ENCODE measurements at regions not wholly inside any gene's neighbourhood (a gene's known extent, or its start where the extent isn't known, plus 50 kb on each side); places are given as distances from the start of the nearest gene placed in this dataset.

DNA sequence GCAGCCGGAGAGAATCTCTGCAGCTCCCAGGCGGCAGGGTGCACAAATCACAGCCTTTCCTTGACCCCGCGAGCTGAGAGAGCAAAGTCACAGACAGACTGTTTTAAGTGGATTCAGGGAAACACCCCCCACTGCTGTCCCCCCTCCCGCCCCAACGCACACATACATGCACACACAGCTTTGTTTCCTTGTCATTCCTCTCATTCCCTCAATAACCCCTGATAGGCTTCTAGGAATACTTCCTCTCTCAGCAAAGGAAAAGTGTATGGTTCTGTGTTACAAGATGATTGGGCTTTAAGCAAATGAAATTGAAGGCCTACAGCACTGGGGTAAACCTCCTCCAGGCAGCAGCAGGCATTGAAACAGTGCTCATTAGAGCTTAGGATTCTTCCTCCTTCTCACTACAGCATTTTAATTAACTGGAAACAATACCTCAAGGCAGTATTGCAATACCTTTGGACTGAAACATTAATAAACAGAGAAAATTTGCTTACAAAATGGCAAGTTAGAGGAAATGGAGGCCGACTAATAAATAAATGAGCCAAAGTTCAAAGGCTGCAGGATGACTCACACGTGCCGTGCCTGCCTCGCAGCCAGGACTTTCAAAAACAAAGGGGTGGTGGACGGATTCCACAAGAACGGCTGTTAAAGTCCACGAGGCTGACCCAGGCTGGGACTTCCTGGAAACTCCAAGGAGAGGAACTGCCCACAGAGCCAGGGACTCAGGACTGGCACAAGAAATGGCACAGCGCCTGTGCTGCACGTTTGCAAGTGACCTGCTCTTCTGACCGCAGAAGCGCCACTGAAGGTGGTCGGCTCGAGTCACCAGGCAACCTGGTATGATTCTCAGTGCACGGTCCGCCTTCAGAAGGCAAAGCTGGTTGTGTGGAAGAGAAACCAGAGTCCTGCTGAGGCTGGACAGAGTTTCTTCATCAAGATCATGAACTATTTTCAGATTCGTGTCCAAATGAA, 236.2 kb downstream of the SYK start (continued):
- TF ChIP-seq, protein P1, sequence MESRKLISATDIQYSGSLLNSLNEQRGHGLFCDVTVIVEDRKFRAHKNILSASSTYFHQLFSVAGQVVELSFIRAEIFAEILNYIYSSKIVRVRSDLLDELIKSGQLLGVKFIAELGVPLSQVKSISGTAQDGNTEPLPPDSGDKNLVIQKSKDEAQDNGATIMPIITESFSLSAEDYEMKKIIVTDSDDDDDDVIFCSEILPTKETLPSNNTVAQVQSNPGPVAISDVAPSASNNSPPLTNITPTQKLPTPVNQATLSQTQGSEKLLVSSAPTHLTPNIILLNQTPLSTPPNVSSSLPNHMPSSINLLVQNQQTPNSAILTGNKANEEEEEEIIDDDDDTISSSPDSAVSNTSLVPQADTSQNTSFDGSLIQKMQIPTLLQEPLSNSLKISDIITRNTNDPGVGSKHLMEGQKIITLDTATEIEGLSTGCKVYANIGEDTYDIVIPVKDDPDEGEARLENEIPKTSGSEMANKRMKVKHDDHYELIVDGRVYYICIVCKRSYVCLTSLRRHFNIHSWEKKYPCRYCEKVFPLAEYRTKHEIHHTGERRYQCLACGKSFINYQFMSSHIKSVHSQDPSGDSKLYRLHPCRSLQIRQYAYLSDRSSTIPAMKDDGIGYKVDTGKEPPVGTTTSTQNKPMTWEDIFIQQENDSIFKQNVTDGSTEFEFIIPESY (IDR thresholded peaks at IDR 0.05; ENCODE audit: borderline replicate concordance, low read depth) = no peak
- no peak; the same call in 1 of the 2 replicates for TF ChIP-seq YY1 (IDR thresholded peaks at IDR 0.05; ENCODE audit: low read depth)

DNA sequence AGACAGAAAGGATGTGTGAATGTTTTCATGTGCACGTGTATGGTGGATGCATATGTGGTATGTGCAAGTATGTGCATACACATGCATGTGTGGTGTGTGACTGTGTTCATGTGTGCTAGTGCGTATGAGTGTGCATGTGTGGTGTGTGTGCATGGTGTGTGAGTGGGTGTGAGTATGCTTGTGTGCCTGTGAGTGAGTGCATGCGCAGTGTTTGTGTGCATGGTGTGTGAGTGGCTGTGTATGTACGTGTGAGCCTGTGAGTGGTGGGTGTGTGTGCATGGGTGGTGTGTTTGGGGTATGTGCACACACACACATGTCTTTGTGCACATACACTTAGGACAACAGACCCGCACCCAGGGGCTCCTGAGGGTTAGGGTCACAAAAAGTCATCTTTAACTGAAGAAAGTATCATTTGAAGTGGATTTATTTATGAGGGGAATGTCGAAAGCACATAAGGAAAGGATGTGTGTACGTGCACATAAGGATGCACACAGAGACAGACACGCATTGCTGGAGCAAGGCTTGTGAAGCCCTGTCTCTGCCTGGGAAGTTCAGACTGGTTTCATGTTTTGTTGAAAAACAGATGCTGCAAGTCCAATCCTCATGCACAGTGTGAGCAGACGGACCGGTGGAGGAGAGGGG, 237.0 kb downstream of the SYK start:
- DNase-seq = no peak
- Histone ChIP-seq H3K4me1 (ENCODE audit: control insufficient read depth in 1 of 2, insufficient read depth in 2 of 2, low read depth in 1 of 2, low read length in 1 of 2) (peaks cover 14% of the 10 kb centered on the region in 2 experiments; a peak in 3 of 4 replicates), H3K9me2 (no peaks in the 10 kb centered on the region), H3K79me2 (ENCODE audit: insufficient read depth) (no peaks in the 10 kb centered on the region), H3K27me3 (ENCODE audit: insufficient read depth) (no peaks in the 10 kb centered on the region), H3K9me3 (no peaks in the 10 kb centered on the region), H3K36me3 (replicated peaks in 1 of 2; ENCODE audit: control insufficient read depth in 1 of 2, insufficient read depth in 2 of 2, low read length in 1 of 2) (no peaks in the 10 kb centered on the region), H3K4me3 (ENCODE audit: low read depth in 2 of 2, low read length in 1 of 2) (no peak overlapping the region), H2AFZ (ENCODE audit: low read depth) (no peak overlapping the region; the same call in 1 of the 2 replicates), H3K9ac (no peak overlapping the region), H3K4me2 (0 out of 2 replicates have a peak overlapping the region, but pooled peaks have one; percentile 64), H3K27ac (ENCODE audit: low read depth in 2 of 2, low read length in 1 of 2) (no peak overlapping the region), H4K20me1 (ENCODE audit: insufficient read depth) (no peaks in the 10 kb centered on the region), H3F3A (replicated peaks; ENCODE audit: insufficient read depth) (no peaks in the 10 kb centered on the region)
- ChIA-PET CTCF (interaction anchor here (1.9 kb wide), 1 partner anchor 390 kb away, joined by 7 read pairs; no protein-coding TSS in a partner anchor), POLR2A (no interaction called here)
- WGBS (ENCODE audit: low lambda C conversion rate) = 95% methylated on average over 10 of the region's 10 CpGs
- TF ChIP-seq RCOR1 (IDR thresholded peaks at IDR 0.05; ENCODE audit: low read length) (no peak), GABPA (IDR thresholded peaks at IDR 0.05; ENCODE audit: low read depth) (no peak), SIN3A (IDR thresholded peaks at IDR 0.05; ENCODE audit: borderline replicate concordance, low read depth, low read length) (no peak), RFX5 (IDR thresholded peaks at IDR 0.05; ENCODE audit: low read length) (no peak), FOXJ3 (CRISPR knock-in tag; IDR thresholded peaks at IDR 0.05) (no peak)
- TF ChIP-seq, protein P2, sequence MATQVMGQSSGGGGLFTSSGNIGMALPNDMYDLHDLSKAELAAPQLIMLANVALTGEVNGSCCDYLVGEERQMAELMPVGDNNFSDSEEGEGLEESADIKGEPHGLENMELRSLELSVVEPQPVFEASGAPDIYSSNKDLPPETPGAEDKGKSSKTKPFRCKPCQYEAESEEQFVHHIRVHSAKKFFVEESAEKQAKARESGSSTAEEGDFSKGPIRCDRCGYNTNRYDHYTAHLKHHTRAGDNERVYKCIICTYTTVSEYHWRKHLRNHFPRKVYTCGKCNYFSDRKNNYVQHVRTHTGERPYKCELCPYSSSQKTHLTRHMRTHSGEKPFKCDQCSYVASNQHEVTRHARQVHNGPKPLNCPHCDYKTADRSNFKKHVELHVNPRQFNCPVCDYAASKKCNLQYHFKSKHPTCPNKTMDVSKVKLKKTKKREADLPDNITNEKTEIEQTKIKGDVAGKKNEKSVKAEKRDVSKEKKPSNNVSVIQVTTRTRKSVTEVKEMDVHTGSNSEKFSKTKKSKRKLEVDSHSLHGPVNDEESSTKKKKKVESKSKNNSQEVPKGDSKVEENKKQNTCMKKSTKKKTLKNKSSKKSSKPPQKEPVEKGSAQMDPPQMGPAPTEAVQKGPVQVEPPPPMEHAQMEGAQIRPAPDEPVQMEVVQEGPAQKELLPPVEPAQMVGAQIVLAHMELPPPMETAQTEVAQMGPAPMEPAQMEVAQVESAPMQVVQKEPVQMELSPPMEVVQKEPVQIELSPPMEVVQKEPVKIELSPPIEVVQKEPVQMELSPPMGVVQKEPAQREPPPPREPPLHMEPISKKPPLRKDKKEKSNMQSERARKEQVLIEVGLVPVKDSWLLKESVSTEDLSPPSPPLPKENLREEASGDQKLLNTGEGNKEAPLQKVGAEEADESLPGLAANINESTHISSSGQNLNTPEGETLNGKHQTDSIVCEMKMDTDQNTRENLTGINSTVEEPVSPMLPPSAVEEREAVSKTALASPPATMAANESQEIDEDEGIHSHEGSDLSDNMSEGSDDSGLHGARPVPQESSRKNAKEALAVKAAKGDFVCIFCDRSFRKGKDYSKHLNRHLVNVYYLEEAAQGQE (IDR thresholded peaks at IDR 0.05; ENCODE audit: low read depth, low read length) = no peak
